Caco-2 (cell line): ENCODE measurements at regions not wholly inside any gene's neighbourhood (a gene's known extent, or its start where the extent isn't known, plus 50 kb on each side); places are given as distances from the start of the nearest gene placed in this dataset.

Experiments
- BruUV-seq: library from RNA; stranded (reverse); fragments of 400-500 nt; replicated peaks from 2 replicates; lab custom pipeline; 2021; lab: Mats Ljungman, UMichigan
- CTCF ChIA-PET: fragments of 300-600 bp; sonication (Branson Sonifier 250); formaldehyde crosslinking; loops from one replicate; lab custom pipeline; 2022; ENCODE audit warnings: antibody characterized with exemption; lab: Charles Lee
- POLR2A ChIA-PET: fragments of 300-600 bp; sonication (Branson Sonifier 250); formaldehyde crosslinking; loops from one replicate; lab custom pipeline; 2022; ENCODE audit warnings: antibody characterized with exemption; lab: Charles Lee
- DNase-seq, 2 experiments: peaks; one replicate each; pipeline versions ENCODE4 v3.0.0 to v3.0.0-alpha.2; 2020 to 2022
- H3K27me3 ChIP-seq: replicated peaks from 2 replicates; pipeline ENCODE4 v1.6.0; 2011; ENCODE audit warnings: low read length; ENCODE audit not compliant: control insufficient read depth, insufficient read depth
- H3K36me3 ChIP-seq: 2 replicates; pipeline ENCODE4 v1.5.1; 2011; ENCODE audit warnings: low read length; ENCODE audit not compliant: control insufficient read depth, insufficient read depth
- H3K4me1 ChIP-seq: fragments of 250-450 bp; sonication (Bioruptor Pico); 2 replicates; pipeline ENCODE4 v1.5.1; 2020; ENCODE audit warnings: mild to moderate bottlenecking
- H3K4me3 ChIP-seq: 2 replicates; pipeline ENCODE4 v1.5.1; 2011; ENCODE audit warnings: low read depth, mild to moderate bottlenecking, control low read depth, low read length
- H3K9me3 ChIP-seq: fragments of 250-450 bp; sonication (Bioruptor Pico); 2 replicates; pipeline ENCODE4 v1.5.1; 2020; ENCODE audit warnings: mild to moderate bottlenecking, moderate library complexity
- H3K27ac Mint-ChIP-seq: one replicate; pipeline ENCODE4 v1.8.0; 2022; ENCODE audit warnings: mixed read lengths; ENCODE audit not compliant: unreplicated experiment
- H3K27me3 Mint-ChIP-seq: one replicate; pipeline ENCODE4 v1.8.0; 2022; ENCODE audit warnings: mixed read lengths; ENCODE audit not compliant: insufficient read depth, unreplicated experiment
- H3K36me3 Mint-ChIP-seq: one replicate; pipeline ENCODE4 v1.8.0; 2022; ENCODE audit warnings: mild to moderate bottlenecking, mixed read lengths; ENCODE audit not compliant: insufficient read depth, unreplicated experiment
- H3K4me1 Mint-ChIP-seq: one replicate; pipeline ENCODE4 v1.8.0; 2022; ENCODE audit warnings: low read depth, mixed read lengths; ENCODE audit not compliant: unreplicated experiment
- H3K4me3 Mint-ChIP-seq: one replicate; pipeline ENCODE4 v1.8.0; 2022; ENCODE audit warnings: mild to moderate bottlenecking, moderate library complexity, mixed read lengths; ENCODE audit not compliant: unreplicated experiment
- H3K9me3 Mint-ChIP-seq: one replicate; pipeline ENCODE4 v1.8.0; 2022; ENCODE audit warnings: mixed read lengths; ENCODE audit not compliant: unreplicated experiment
- CTCF ChIP-seq, 2 experiments: fragments of 200-600 bp in 1 of 2; IDR thresholded peaks; 1 replicate in 1 of 2; 2 replicates in 1 of 2; pipeline versions ENCODE4 v1.5.1 to v1.8.0; 2011 to 2022; ENCODE audit warnings: antibody characterized with exemption in 1 of 2, control low read depth in 1 of 2, inconsistent platforms in 1 of 2, low read depth in 1 of 2, low read length in 1 of 2, mild to moderate bottlenecking in 1 of 2, moderate library complexity in 1 of 2; ENCODE audit not compliant: insufficient read depth in 1 of 2, severe bottlenecking in 1 of 2, unreplicated experiment in 1 of 2
- intact Hi-C: fragments of 100-400 bp; cut with micrococcal nuclease; formaldehyde crosslinking; loops from one replicate; pipeline ENCODE4 v1.10.0; 2022; ENCODE audit not compliant: unreplicated experiment

DNA sequence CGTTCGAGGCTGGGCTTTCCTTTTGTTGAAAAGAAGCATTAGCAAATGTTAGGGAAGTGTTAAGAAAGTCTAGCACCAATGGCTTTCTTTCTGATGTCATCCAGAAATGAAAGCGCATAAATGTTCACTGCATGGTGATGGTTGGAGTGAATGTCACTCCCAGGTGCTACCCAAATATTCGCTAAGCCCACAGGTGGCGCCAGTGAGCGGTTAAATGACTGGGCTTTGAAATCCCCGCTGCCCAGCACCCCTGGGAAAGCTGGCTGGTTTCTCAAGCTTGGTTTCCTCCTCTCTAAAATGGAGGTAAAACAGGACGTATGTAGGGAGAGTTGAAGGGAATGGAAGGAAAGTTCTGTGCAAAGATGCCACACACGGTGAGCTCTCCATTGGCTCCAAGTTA, 104.4 kb downstream of the IRX5 start:
- peak; percentile 62 to 72 for TF ChIP-seq CTCF (IDR thresholded peaks at IDR 0.05; ENCODE audit: insufficient read depth in 1 of 2, low read depth in 1 of 2, low read length in 1 of 2, severe bottlenecking in 1 of 2, unreplicated experiment in 1 of 2)
- ChIA-PET POLR2A (no interaction called here), CTCF (interaction anchor here (0.6 to 2.6 kb wide), 8 partner anchors 9 to 336 kb away, joined by 3 to 12 read pairs (median 4); no protein-coding TSS in a partner anchor)
- Mint-ChIP-seq H3K4me3 (no peak overlapping the region), H3K9me3 (no peaks in the 10 kb centered on the region), H3K4me1 (no peaks in the 10 kb centered on the region), H3K27me3 (no peaks in the 10 kb centered on the region), H3K27ac (no peak overlapping the region), H3K36me3 (no peaks in the 10 kb centered on the region)
- BruUV-seq = no TSS peak
- Histone ChIP-seq H3K36me3 (no peaks in the 10 kb centered on the region), H3K4me1 (0 out of 2 replicates have a peak, but pooled peaks cover 6% of the 10 kb centered on the region), H3K4me3 (no peak overlapping the region), H3K27me3 (no peaks in the 10 kb centered on the region), H3K9me3 (no peaks in the 10 kb centered on the region)
- intact Hi-C loops = loop anchor here (1.0 kb wide), 1 partner anchor 223 kb away; no protein-coding TSS in a partner anchor
- peak; percentile 69 to 75 for DNase-seq

- no peaks in the 10 kb centered on the region for H3K27me3 Mint-ChIP-seq
- intact Hi-C loops = loop anchor here (1.0 kb wide), 1 partner anchor 222 kb away; no protein-coding TSS in a partner anchor
- no peaks in the 10 kb centered on the region for H3K4me1 Mint-ChIP-seq
- POLR2A ChIA-PET = no interaction called here
- H3K27me3 ChIP-seq = no peaks in the 10 kb centered on the region
- BruUV-seq = no TSS peak
- H3K9me3 Mint-ChIP-seq = no peaks in the 10 kb centered on the region
- CTCF ChIA-PET = interaction anchor here (1.1 to 2.6 kb wide), 4 partner anchors 8 to 335 kb away, joined by 3 to 12 read pairs (median 6); no protein-coding TSS in a partner anchor
- H3K36me3 Mint-ChIP-seq = no peaks in the 10 kb centered on the region
- TF ChIP-seq CTCF (IDR thresholded peaks at IDR 0.05; ENCODE audit: insufficient read depth in 1 of 2, low read depth in 1 of 2, low read length in 1 of 2, severe bottlenecking in 1 of 2, unreplicated experiment in 1 of 2) = no peak
- H3K4me3 Mint-ChIP-seq = no peak overlapping the region
- H3K27ac Mint-ChIP-seq = no peak overlapping the region
- 0 out of 2 replicates have a peak, but pooled peaks cover 6% of the 10 kb centered on the region for H3K4me1 ChIP-seq
- no peak for DNase-seq
- no peaks in the 10 kb centered on the region for H3K9me3 ChIP-seq
- no peaks in the 10 kb centered on the region for H3K36me3 ChIP-seq
- H3K4me3 ChIP-seq = no peak overlapping the region
These were observed 105.3 kb downstream of the IRX5 start for GRCh38 chr16:55035956-55036355.

DNA sequence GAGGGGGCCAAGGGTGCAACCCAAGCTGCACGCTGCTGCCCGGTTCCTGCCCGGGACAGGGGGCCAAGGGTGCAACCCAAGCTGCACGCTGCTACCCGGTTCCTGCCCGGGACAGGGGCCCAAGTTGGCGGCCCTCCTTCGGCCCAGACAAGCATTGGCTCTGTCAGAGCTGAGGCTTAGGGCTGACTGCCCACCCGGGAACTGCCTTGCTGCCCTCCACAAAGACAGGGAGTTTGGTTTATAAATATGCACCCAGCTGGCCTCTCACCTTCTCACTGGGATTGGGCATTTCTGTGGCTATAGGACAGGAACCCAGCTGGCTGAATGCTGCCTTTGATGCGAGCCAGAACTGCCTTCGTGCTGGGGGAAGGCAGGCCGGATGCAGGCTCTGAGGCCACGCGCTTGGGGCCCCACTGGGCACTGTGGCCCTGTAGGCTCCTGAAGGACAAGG, 105.7 kb downstream of the IRX5 start:
- 0 out of 2 replicates have a peak, but pooled peaks cover 6% of the 10 kb centered on the region for H3K4me1 ChIP-seq
- POLR2A ChIA-PET = no interaction called here
- Mint-ChIP-seq H3K27ac (no peak overlapping the region), H3K9me3 (no peaks in the 10 kb centered on the region), H3K4me1 (no peaks in the 10 kb centered on the region), H3K4me3 (no peak overlapping the region), H3K36me3 (no peaks in the 10 kb centered on the region), H3K27me3 (no peaks in the 10 kb centered on the region)
- H3K27me3 ChIP-seq = no peaks in the 10 kb centered on the region
- H3K9me3 ChIP-seq = no peaks in the 10 kb centered on the region
- H3K4me3 ChIP-seq = no peak overlapping the region
- intact Hi-C loops = no loop called here
- DNase-seq = no peak
- no peak for TF ChIP-seq CTCF (IDR thresholded peaks at IDR 0.05; ENCODE audit: insufficient read depth in 1 of 2, low read depth in 1 of 2, low read length in 1 of 2, severe bottlenecking in 1 of 2, unreplicated experiment in 1 of 2)
- no peaks in the 10 kb centered on the region for H3K36me3 ChIP-seq
- BruUV-seq = no TSS peak
- CTCF ChIA-PET = interaction anchor here (1.7 kb wide), 1 partner anchor 221 kb away, joined by 8 read pairs; no protein-coding TSS in a partner anchor
